ENCODE measurements at regions not wholly inside any gene's neighbourhood (a gene's known extent, or its start where the extent isn't known, plus 50 kb on each side); places are given as distances from the start of the nearest gene placed in this dataset.

DNA sequence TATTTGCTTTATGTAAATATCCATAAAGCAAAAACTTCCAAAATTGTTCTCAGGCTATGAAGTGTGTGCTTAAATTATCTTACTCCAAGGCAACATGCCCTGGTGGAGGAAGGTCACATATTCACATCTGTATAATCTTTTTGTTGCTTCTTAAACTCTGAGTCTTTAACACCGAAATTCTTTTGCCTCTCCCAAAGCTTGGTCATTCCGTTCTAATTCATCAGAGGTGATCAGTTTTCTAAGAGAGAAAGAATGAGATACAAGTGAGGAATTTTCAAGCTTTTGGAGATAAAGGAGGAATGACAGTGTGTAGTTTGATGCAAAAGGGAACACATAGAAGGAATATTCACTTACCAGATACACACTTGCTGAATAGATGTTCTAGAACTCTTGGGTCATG is 561.7 kb downstream of the LTN1 start:
- no peak overlapping the region for H2AFZ ChIP-seq (replicated peaks)
- H3K36me3 ChIP-seq = no peaks in the 10 kb centered on the region
- Mint-ChIP-seq H3K9me3 (no peaks in the 10 kb centered on the region), H3K4me3 (no peak overlapping the region), H3K27ac (no peak overlapping the region), H3K4me1 (no peaks in the 10 kb centered on the region), H3K27me3 (ENCODE audit: insufficient read depth, low read depth) (no peaks in the 10 kb centered on the region), H3K36me3 (no peaks in the 10 kb centered on the region)
- H3K4me3 ChIP-seq = no peak overlapping the region
- no peaks in the 10 kb centered on the region for H3K9me3 ChIP-seq (ENCODE audit: low read depth)
- no peak for DNase-seq (ENCODE audit: low spot score)
- H4K20me1 ChIP-seq (ENCODE audit: low read depth) = no peaks in the 10 kb centered on the region
- H3K27ac ChIP-seq = no peak overlapping the region
- H3F3A ChIP-seq (ENCODE audit: low read depth) = no peaks in the 10 kb centered on the region
- no peak overlapping the region for H3K9ac ChIP-seq
- no peaks in the 10 kb centered on the region for H3K79me2 ChIP-seq (ENCODE audit: low read depth)
- no peaks in the 10 kb centered on the region for H3K4me1 ChIP-seq
- no peaks in the 10 kb centered on the region for H3K27me3 ChIP-seq
- no peak overlapping the region for H3K4me2 ChIP-seq
- TF ChIP-seq EZH2phosphoT487 (IDR thresholded peaks at IDR 0.05) = no peak
- TF ChIP-seq, protein P1, sequence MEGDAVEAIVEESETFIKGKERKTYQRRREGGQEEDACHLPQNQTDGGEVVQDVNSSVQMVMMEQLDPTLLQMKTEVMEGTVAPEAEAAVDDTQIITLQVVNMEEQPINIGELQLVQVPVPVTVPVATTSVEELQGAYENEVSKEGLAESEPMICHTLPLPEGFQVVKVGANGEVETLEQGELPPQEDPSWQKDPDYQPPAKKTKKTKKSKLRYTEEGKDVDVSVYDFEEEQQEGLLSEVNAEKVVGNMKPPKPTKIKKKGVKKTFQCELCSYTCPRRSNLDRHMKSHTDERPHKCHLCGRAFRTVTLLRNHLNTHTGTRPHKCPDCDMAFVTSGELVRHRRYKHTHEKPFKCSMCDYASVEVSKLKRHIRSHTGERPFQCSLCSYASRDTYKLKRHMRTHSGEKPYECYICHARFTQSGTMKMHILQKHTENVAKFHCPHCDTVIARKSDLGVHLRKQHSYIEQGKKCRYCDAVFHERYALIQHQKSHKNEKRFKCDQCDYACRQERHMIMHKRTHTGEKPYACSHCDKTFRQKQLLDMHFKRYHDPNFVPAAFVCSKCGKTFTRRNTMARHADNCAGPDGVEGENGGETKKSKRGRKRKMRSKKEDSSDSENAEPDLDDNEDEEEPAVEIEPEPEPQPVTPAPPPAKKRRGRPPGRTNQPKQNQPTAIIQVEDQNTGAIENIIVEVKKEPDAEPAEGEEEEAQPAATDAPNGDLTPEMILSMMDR (IDR thresholded peaks at IDR 0.05) = no peak
- no peak for TF ChIP-seq EZH2 (IDR thresholded peaks at IDR 0.05)

DNA sequence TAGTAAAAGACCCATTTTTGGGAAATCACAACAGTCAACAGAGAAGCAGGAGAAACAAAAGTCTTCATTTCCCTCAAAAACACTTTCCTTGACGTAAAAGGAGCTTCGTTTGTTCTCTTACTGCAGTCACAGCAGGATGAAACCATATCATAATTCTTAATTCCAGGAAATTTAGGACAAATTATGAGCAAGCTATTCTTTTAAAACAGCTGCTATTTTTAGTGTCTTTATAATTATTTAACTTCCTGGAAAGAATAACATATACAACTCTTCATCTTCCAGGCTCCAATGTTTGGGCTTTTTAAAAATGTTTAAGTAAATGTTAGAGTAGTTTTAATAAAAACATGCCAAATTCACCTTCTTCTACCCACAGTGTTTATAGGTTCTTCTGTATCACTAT is 563.5 kb downstream of the LTN1 start:
- no peak for TF ChIP-seq EZH2phosphoT487 (IDR thresholded peaks at IDR 0.05)
- no peak for TF ChIP-seq EZH2 (IDR thresholded peaks at IDR 0.05)
- TF ChIP-seq, protein P1 (IDR thresholded peaks at IDR 0.05) = no peak
- Histone ChIP-seq H3K79me2 (ENCODE audit: low read depth) (no peaks in the 10 kb centered on the region), H2AFZ (replicated peaks) (no peak overlapping the region), H3K27ac (no peak overlapping the region), H3K27me3 (no peaks in the 10 kb centered on the region), H3K4me2 (no peak overlapping the region), H3K4me1 (no peaks in the 10 kb centered on the region), H3F3A (ENCODE audit: low read depth) (no peaks in the 10 kb centered on the region), H4K20me1 (ENCODE audit: low read depth) (no peaks in the 10 kb centered on the region), H3K9me3 (ENCODE audit: low read depth) (no peaks in the 10 kb centered on the region), H3K36me3 (no peaks in the 10 kb centered on the region), H3K9ac (no peak overlapping the region), H3K4me3 (no peak overlapping the region)
- no peaks in the 10 kb centered on the region for H3K36me3 Mint-ChIP-seq
- no peaks in the 10 kb centered on the region for H3K27me3 Mint-ChIP-seq (ENCODE audit: insufficient read depth, low read depth)
- no peaks in the 10 kb centered on the region for H3K9me3 Mint-ChIP-seq
- no peaks in the 10 kb centered on the region for H3K4me1 Mint-ChIP-seq
- no peak overlapping the region for H3K4me3 Mint-ChIP-seq
- DNase-seq (ENCODE audit: low spot score) = no peak
- H3K27ac Mint-ChIP-seq = no peak overlapping the region

DNA sequence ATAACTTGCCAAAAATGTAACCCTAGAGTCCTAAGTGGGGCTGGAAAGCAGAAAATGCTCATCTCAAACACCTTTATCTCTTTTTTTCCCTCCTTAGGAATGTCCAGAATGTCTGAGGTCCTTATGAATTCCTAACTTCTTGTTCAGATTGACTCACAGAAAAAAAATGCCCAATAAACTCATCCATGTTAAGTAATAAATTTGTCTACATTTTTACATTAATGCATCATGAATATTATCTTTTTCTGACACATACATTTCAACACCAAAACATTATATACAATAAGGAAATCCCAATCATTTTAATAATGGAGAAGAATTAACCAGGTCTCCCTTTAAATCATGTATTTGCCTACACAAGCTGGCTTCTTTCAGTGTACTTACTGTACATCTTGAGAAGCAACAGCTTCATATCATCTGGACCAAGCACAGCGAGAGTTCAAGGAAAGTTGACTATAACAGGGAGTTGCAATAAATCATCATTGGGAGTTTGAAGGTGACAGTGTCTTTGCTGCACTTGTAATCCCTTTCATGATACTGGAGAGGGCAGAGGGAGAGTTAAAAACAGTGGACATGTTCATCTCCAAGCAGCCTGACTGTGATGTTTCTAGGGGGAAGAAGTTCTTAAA is 565.2 kb downstream of the LTN1 start:
- TF ChIP-seq EZH2 (IDR thresholded peaks at IDR 0.05) (no peak), EZH2phosphoT487 (IDR thresholded peaks at IDR 0.05) (no peak)
- TF ChIP-seq, protein P1 (IDR thresholded peaks at IDR 0.05) = no peak
- Histone ChIP-seq H3K9ac (no peak overlapping the region), H3F3A (ENCODE audit: low read depth) (no peaks in the 10 kb centered on the region), H3K4me2 (no peak overlapping the region), H3K79me2 (ENCODE audit: low read depth) (no peaks in the 10 kb centered on the region), H3K27ac (no peak overlapping the region), H4K20me1 (ENCODE audit: low read depth) (no peaks in the 10 kb centered on the region), H3K4me3 (no peak overlapping the region), H3K9me3 (ENCODE audit: low read depth) (no peaks in the 10 kb centered on the region), H3K36me3 (no peaks in the 10 kb centered on the region), H2AFZ (replicated peaks) (no peak overlapping the region), H3K27me3 (no peaks in the 10 kb centered on the region), H3K4me1 (no peaks in the 10 kb centered on the region)
- no peak for DNase-seq (ENCODE audit: low spot score)
- H3K27me3 Mint-ChIP-seq (ENCODE audit: insufficient read depth, low read depth) = no peaks in the 10 kb centered on the region
- no peaks in the 10 kb centered on the region for H3K9me3 Mint-ChIP-seq
- no peaks in the 10 kb centered on the region for H3K36me3 Mint-ChIP-seq
- H3K27ac Mint-ChIP-seq = no peak overlapping the region
- H3K4me3 Mint-ChIP-seq = no peak overlapping the region
- H3K4me1 Mint-ChIP-seq = no peaks in the 10 kb centered on the region
